Hepatocyte (in vitro differentiated cells): ENCODE measurements at regions not wholly inside any gene's neighbourhood (a gene's known extent, or its start where the extent isn't known, plus 50 kb on each side); places are given as distances from the start of the nearest gene placed in this dataset.
A peak's percentile ranks its signal among the peaks of the same experiment; 100 is the strongest.

Experiments used
- DNase-seq: peaks from one replicate; pipeline ENCODE4 v3.0.0-alpha.2; 2016; ENCODE audit warnings: low spot score
- H2AFZ ChIP-seq: fragments of 200-600 bp; sonication (generic); 2 replicates; pipeline ENCODE4 v1.6.0; 2016; ENCODE audit warnings: antibody characterized with exemption, mild to moderate bottlenecking
- H3K27ac ChIP-seq: fragments of 200-600 bp; sonication (generic); 2 replicates; pipeline ENCODE4 v1.5.1; 2016; ENCODE audit warnings: mild to moderate bottlenecking
- H3K27me3 ChIP-seq: fragments of 200-600 bp; sonication (generic); 2 replicates; pipeline ENCODE4 v1.6.1; 2016
- H3K36me3 ChIP-seq: fragments of 200-600 bp; sonication (generic); replicated peaks from 2 replicates; pipeline ENCODE4 v1.5.1; 2016; ENCODE audit warnings: low read depth; ENCODE audit not compliant: insufficient read depth
- H3K4me1 ChIP-seq: fragments of 200-600 bp; sonication (generic); 2 replicates; pipeline ENCODE4 v1.5.1; 2016; ENCODE audit warnings: mild to moderate bottlenecking, moderate library complexity; ENCODE audit not compliant: insufficient read depth
- H3K4me2 ChIP-seq: fragments of 200-600 bp; sonication (generic); 2 replicates; pipeline ENCODE4 v1.6.0; 2016
- H3K4me3 ChIP-seq: fragments of 200-600 bp; sonication (generic); 2 replicates; pipeline ENCODE4 v1.5.1; 2016; ENCODE audit warnings: mild to moderate bottlenecking
- H3K79me2 ChIP-seq: fragments of 200-600 bp; sonication (generic); 2 replicates; pipeline ENCODE4 v1.6.0; 2017; ENCODE audit warnings: mild to moderate bottlenecking
- H3K9me2 ChIP-seq: fragments of 200-600 bp; sonication (generic); replicated peaks from 2 replicates; pipeline ENCODE4 v1.6.0; 2017; ENCODE audit warnings: mild to moderate bottlenecking; ENCODE audit not compliant: insufficient read depth
- H3K9me3 ChIP-seq: fragments of 200-600 bp; sonication (generic); 2 replicates; pipeline ENCODE4 v1.5.1; 2016; ENCODE audit warnings: low read depth, mild to moderate bottlenecking
- H4K20me1 ChIP-seq: fragments of 200-600 bp; sonication (generic); 2 replicates; pipeline ENCODE4 v1.6.0; 2016; ENCODE audit warnings: mild to moderate bottlenecking; ENCODE audit not compliant: insufficient read depth, poor library complexity, severe bottlenecking
- CTCF ChIP-seq: fragments of 200-600 bp; sonication (generic); IDR thresholded peaks from 2 replicates; pipeline ENCODE4 v1.5.1; 2016; ENCODE audit warnings: antibody characterized with exemption, mild to moderate bottlenecking; ENCODE audit not compliant: poor library complexity
- EZH2 ChIP-seq: fragments of 200-600 bp; sonication (generic); IDR thresholded peaks from 2 replicates; pipeline ENCODE4 v1.6.1; 2016; ENCODE audit warnings: antibody characterized with exemption, mild to moderate bottlenecking, borderline replicate concordance
- EZH2phosphoT487 ChIP-seq: fragments of 200-600 bp; sonication (generic); IDR thresholded peaks from one replicate; pipeline ENCODE4 v1.6.1; 2018; ENCODE audit warnings: antibody characterized with exemption, mild to moderate bottlenecking, low read depth, moderate library complexity; ENCODE audit not compliant: unreplicated experiment, severe bottlenecking
- WGBS: methylation state at CpG from one replicate; pipeline ENCODE4 v1.1.6; 2016; ENCODE audit warnings: low lambda C conversion rate; ENCODE audit errors: missing lambda C conversion rate; 5-methylcytosine and 5-hydroxymethylcytosine counted together

- Histone ChIP-seq H3K4me3 (no peak overlapping the region), H2AFZ (no peak overlapping the region), H4K20me1 (no peaks in the 10 kb centered on the region), H3K79me2 (no peaks in the 10 kb centered on the region), H3K9me2 (no peaks in the 10 kb centered on the region), H3K4me2 (no peak overlapping the region), H3K27ac (no peak overlapping the region), H3K9me3 (no peaks in the 10 kb centered on the region), H3K36me3 (no peaks in the 10 kb centered on the region), H3K4me1 (no peaks in the 10 kb centered on the region), H3K27me3 (no peaks in the 10 kb centered on the region)
- DNase-seq, result no peak
- TF ChIP-seq EZH2 (no peak), CTCF (no peak), EZH2phosphoT487 (no peak)
- 94% methylated on average over 2 of the region's 2 CpGs for WGBS
Observed at GRCh38 chr1:218980881-218981280, 192.8 kb upstream of the LYPLAL1 start.

- no peak for DNase-seq
- Histone ChIP-seq H3K27ac (no peak overlapping the region), H3K4me3 (no peak overlapping the region), H3K4me1 (no peaks in the 10 kb centered on the region), H3K9me2 (no peaks in the 10 kb centered on the region), H3K27me3 (no peaks in the 10 kb centered on the region), H2AFZ (no peak overlapping the region), H3K36me3 (no peaks in the 10 kb centered on the region), H3K4me2 (no peak overlapping the region), H3K9me3 (no peaks in the 10 kb centered on the region), H4K20me1 (no peaks in the 10 kb centered on the region), H3K79me2 (no peaks in the 10 kb centered on the region)
- 94% methylated on average over 6 of the region's 6 CpGs for WGBS
- TF ChIP-seq EZH2 (no peak), CTCF (no peak), EZH2phosphoT487 (no peak)
Observed at GRCh38 chr1:218982482-218982881, 191.2 kb upstream of the LYPLAL1 start.

- H2AFZ ChIP-seq, result no peak overlapping the region
- no peaks in the 10 kb centered on the region for H3K9me2 ChIP-seq
- H3K36me3 ChIP-seq, result no peaks in the 10 kb centered on the region
- no peaks in the 10 kb centered on the region for H4K20me1 ChIP-seq
- H3K4me1 ChIP-seq, result no peaks in the 10 kb centered on the region
- WGBS, result 94% methylated on average over 9 of the region's 9 CpGs
- H3K27me3 ChIP-seq, result no peaks in the 10 kb centered on the region
- TF ChIP-seq EZH2phosphoT487 (no peak), CTCF (no peak), EZH2 (no peak)
- no peak overlapping the region for H3K4me2 ChIP-seq
- no peak for DNase-seq
- no peak overlapping the region for H3K27ac ChIP-seq
- no peaks in the 10 kb centered on the region for H3K79me2 ChIP-seq
- no peaks in the 10 kb centered on the region for H3K9me3 ChIP-seq
- H3K4me3 ChIP-seq, result no peak overlapping the region
Observed at GRCh38 chr1:218983433-218983832, 190.2 kb upstream of the LYPLAL1 start.

GRCh38 chr1:218983848-218984247 lies 189.8 kb upstream of the LYPLAL1 start:
- Histone ChIP-seq H3K4me1 (no peaks in the 10 kb centered on the region), H3K4me2 (no peak overlapping the region), H3K27me3 (no peaks in the 10 kb centered on the region), H3K9me3 (no peaks in the 10 kb centered on the region), H3K9me2 (no peaks in the 10 kb centered on the region), H3K4me3 (no peak overlapping the region), H4K20me1 (no peaks in the 10 kb centered on the region), H3K27ac (no peak overlapping the region), H2AFZ (no peak overlapping the region), H3K36me3 (no peaks in the 10 kb centered on the region), H3K79me2 (no peaks in the 10 kb centered on the region)
- no peak for DNase-seq
- no peak for TF ChIP-seq EZH2
- no peak for TF ChIP-seq EZH2phosphoT487
- TF ChIP-seq CTCF, result peak; percentile 13
- 84% methylated on average over 4 of the region's 4 CpGs for WGBS
